GM18951 (cell line): ENCODE measurements at regions not wholly inside any gene's neighbourhood (a gene's known extent, or its start where the extent isn't known, plus 50 kb on each side); places are given as distances from the start of the nearest gene placed in this dataset.
"Not testable (repeated sequence)": the region's sequence is repeated elsewhere in the genome, so short reads cannot be mapped to it uniquely, and the experiment has no call there.

Experiments
- POLR2A ChIP-seq: IDR thresholded peaks from 4 replicates; pipeline ENCODE4 v1.6.1; 2011; ENCODE audit warnings: mild to moderate bottlenecking; ENCODE audit not compliant: insufficient read length, insufficient read depth; ENCODE audit errors: extremely low read depth
- in situ Hi-C: fragments of 300-500 bp; cut with MboI; formaldehyde crosslinking; loops from one replicate; pipeline ENCODE4 v1.12.0; 2022; ENCODE audit warnings: low sequenced_read_pairs, mixed read lengths, inconsistent platforms; ENCODE audit not compliant: unreplicated experiment

- in situ Hi-C loops: no loop called here
- TF ChIP-seq POLR2A: no peak
Measured at GRCh38 chr16:35196313-35196712, 1736.9 kb downstream of the TP53TG3F start.

GRCh38 chr16:35197656-35198055, 1738.2 kb downstream of the TP53TG3F start:
- in situ Hi-C loops: no loop called here
- no peak for TF ChIP-seq POLR2A

- no peak for TF ChIP-seq POLR2A
- in situ Hi-C loops: no loop called here
Measured at GRCh38 chr16:35198223-35199199, 1739.1 kb downstream of the TP53TG3F start.

- in situ Hi-C loops: no loop called here
Measured at GRCh38 chr16:35200662-35201061, 1741.2 kb downstream of the TP53TG3F start.

GRCh38 chr16:35201151-35201550, 1741.7 kb downstream of the TP53TG3F start:
- in situ Hi-C loops: no loop called here
- TF ChIP-seq POLR2A: no peak

More at GRCh38 chr16:35200662-35201061, 1741.2 kb downstream of the TP53TG3F start:
- no peak for TF ChIP-seq POLR2A

- in situ Hi-C loops: no loop called here
- no peak for TF ChIP-seq POLR2A
Measured at GRCh38 chr16:35203636-35204035, 1744.2 kb downstream of the TP53TG3F start.

GRCh38 chr16:35207059-35207999, 1747.9 kb downstream of the TP53TG3F start:
- TF ChIP-seq POLR2A: no peak

GRCh38 chr16:35208001-35208935, 1748.9 kb downstream of the TP53TG3F start:
- no peak for TF ChIP-seq POLR2A
- in situ Hi-C loops: no loop called here

More at GRCh38 chr16:35207059-35207999, 1747.9 kb downstream of the TP53TG3F start:
- in situ Hi-C loops: no loop called here

GRCh38 chr16:35210681-35211433, 1751.4 kb downstream of the TP53TG3F start:
- no peak for TF ChIP-seq POLR2A
- in situ Hi-C loops: no loop called here

- in situ Hi-C loops: no loop called here
- TF ChIP-seq POLR2A: no peak
Measured at GRCh38 chr16:35214840-35215239, 1755.4 kb downstream of the TP53TG3F start.

- in situ Hi-C loops: no loop called here
- TF ChIP-seq POLR2A: no peak
Measured at GRCh38 chr16:35215287-35215686, 1755.9 kb downstream of the TP53TG3F start.

- in situ Hi-C loops: not testable (repeated sequence)
Measured at GRCh38 chr16:35216261-35216660, 1756.8 kb downstream of the TP53TG3F start.
